ENCODE measurements at regions not wholly inside any gene's neighbourhood (a gene's known extent, or its start where the extent isn't known, plus 50 kb on each side); places are given as distances from the start of the nearest gene placed in this dataset.
"Not testable (repeated sequence)": the region's sequence is repeated elsewhere in the genome, so short reads cannot be mapped to it uniquely, and the experiment has no call there.

DNA sequence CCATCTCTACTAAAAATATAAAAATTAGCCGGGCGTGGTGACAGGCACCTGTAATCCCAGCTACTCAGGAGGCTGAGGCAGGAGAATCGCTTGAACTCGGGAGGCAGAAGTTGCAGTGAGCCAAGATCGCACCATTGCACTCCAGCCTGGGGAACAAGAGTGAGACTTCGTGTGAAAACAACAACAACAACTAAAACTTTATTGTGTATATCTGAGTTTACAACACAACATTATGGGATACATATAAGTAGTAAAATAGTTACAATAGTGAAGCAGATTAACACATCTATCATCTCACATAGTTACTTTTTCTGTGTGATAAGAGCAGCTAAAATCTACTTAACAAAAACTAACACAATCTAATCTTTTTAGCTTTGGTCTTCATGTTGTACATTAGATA, 132.4 kb upstream of the KLF6 start:
- TF ChIP-seq, protein P1, sequence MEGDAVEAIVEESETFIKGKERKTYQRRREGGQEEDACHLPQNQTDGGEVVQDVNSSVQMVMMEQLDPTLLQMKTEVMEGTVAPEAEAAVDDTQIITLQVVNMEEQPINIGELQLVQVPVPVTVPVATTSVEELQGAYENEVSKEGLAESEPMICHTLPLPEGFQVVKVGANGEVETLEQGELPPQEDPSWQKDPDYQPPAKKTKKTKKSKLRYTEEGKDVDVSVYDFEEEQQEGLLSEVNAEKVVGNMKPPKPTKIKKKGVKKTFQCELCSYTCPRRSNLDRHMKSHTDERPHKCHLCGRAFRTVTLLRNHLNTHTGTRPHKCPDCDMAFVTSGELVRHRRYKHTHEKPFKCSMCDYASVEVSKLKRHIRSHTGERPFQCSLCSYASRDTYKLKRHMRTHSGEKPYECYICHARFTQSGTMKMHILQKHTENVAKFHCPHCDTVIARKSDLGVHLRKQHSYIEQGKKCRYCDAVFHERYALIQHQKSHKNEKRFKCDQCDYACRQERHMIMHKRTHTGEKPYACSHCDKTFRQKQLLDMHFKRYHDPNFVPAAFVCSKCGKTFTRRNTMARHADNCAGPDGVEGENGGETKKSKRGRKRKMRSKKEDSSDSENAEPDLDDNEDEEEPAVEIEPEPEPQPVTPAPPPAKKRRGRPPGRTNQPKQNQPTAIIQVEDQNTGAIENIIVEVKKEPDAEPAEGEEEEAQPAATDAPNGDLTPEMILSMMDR (IDR thresholded peaks at IDR 0.05): not testable (repeated sequence)
- TF ChIP-seq, protein P2, sequence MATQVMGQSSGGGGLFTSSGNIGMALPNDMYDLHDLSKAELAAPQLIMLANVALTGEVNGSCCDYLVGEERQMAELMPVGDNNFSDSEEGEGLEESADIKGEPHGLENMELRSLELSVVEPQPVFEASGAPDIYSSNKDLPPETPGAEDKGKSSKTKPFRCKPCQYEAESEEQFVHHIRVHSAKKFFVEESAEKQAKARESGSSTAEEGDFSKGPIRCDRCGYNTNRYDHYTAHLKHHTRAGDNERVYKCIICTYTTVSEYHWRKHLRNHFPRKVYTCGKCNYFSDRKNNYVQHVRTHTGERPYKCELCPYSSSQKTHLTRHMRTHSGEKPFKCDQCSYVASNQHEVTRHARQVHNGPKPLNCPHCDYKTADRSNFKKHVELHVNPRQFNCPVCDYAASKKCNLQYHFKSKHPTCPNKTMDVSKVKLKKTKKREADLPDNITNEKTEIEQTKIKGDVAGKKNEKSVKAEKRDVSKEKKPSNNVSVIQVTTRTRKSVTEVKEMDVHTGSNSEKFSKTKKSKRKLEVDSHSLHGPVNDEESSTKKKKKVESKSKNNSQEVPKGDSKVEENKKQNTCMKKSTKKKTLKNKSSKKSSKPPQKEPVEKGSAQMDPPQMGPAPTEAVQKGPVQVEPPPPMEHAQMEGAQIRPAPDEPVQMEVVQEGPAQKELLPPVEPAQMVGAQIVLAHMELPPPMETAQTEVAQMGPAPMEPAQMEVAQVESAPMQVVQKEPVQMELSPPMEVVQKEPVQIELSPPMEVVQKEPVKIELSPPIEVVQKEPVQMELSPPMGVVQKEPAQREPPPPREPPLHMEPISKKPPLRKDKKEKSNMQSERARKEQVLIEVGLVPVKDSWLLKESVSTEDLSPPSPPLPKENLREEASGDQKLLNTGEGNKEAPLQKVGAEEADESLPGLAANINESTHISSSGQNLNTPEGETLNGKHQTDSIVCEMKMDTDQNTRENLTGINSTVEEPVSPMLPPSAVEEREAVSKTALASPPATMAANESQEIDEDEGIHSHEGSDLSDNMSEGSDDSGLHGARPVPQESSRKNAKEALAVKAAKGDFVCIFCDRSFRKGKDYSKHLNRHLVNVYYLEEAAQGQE (IDR thresholded peaks at IDR 0.05; ENCODE audit: insufficient read depth in 1 of 2, low read depth in 2 of 2, low read length in 1 of 2): not testable (repeated sequence)
- not testable (repeated sequence) for TF ChIP-seq POLR2AphosphoS5, TCF7L2 (IDR thresholded peaks at IDR 0.05; ENCODE audit: low read depth, low read length)

Data from Panc1 (cell line).